ENCODE measurements at regions not wholly inside any gene's neighbourhood (a gene's known extent, or its start where the extent isn't known, plus 50 kb on each side); places are given as distances from the start of the nearest gene placed in this dataset.
A peak's percentile ranks its signal among the peaks of the same experiment; 100 is the strongest.

DNA sequence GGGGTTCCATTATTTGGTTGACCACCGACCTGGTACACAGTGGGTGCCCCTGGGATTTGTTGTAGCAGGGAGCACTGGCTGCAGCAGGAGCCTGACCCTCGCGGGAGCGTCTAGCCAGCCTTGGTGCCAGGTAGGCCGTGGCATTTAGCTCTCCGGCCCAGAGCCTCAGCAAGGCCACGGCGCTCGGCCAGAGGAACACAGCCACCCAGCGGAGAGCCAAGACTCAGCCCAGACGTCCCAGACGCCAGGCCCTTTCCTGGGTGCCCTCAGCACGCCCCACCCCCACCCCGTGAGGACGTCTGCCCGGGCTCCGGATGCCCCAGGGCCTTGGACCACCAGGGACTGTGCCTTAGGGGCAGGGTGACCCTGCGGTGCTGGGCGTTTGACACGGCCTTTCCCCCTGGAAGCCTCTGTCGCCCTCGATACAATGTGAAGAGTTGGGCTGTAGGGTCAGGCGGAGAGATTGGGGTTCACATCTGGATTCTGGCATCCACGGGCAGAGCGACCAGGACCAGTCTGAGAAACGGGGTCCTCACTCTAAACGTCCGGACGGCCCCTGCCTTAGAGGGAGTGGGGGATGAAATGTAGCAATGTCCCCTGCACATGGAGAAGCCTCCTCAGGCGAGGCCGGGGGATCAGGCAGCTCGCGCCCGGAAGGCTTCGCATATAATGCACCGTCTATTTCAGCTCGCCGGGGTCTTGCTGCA lies 99.2 kb upstream of the FGF3 start:
- CTCF ChIA-PET = interaction anchor here (1.0 to 4.2 kb wide), 11 partner anchors 9 to 280 kb away, joined by 3 to 13 read pairs (median 4); no protein-coding TSS in a partner anchor
- WGBS (ENCODE audit: insufficient coverage) = 48% methylated on average over 25 of the region's 38 CpGs
- DNase-seq = no peak

DNA sequence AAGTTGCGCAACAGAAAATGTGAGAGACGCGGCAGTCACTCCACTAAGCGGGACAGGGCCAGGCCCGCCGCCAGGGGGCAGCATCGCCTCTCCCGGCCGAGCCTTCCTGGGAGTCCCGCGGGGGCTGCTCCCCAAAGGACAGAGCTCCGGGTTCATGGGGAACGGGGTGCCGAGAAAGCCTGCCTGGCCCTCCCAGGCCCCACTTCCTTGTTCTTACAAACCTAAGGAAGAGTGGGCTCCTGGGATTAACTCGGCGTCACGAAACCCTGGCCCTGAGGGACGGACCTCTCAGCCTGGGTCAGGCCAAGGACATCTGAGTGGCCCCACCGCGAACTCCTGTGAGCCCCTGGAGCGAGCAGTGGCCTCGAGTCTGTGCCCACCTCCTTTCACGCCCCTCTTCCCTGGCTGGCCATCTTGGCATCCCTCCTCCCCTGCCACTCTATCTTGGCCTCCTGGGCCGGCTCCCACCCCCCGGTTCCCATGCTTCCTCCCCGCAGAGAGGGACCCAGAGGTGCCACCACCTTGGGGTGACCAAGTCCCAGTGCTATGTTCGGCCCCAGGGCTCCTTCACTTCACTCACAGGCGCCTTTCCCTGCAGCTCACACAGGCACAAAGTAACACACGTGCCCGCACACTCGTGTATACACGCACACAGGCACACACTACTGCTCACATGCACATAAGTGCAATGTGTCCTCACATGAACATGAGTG lies 99.9 kb upstream of the FGF3 start:
- no peak overlapping the region for H3K27ac ChIP-seq (ENCODE audit: insufficient read depth in 1 of 2, low read depth in 1 of 2, low read length in 2 of 2, poor library complexity in 1 of 2, severe bottlenecking in 2 of 2)
- ChIA-PET POLR2A (no interaction called here), CTCF (interaction anchor here (1.0 to 4.2 kb wide), 11 partner anchors 10 to 279 kb away, joined by 3 to 13 read pairs (median 4); no protein-coding TSS in a partner anchor)
- H3K27me3 ChIP-seq (replicated peaks in 2 of 5; ENCODE audit: control insufficient read depth in 4 of 5, insufficient read depth in 5 of 5, low read length in 4 of 5) = peaks cover 0 to 48% (median 9%) of the 10 kb centered on the region in 5 experiments
- H3K4me1 ChIP-seq (ENCODE audit: control extremely low read depth in 1 of 4, control insufficient read depth in 4 of 4, insufficient read depth in 4 of 4, low read length in 3 of 4) = peaks cover 0 to 5% (median 1%) of the 10 kb centered on the region in 4 experiments
- no peak overlapping the region for H3K4me3 ChIP-seq (ENCODE audit: control insufficient read depth in 1 of 7, extremely low read depth in 1 of 7, insufficient read depth in 4 of 7, low read depth in 2 of 7, low read length in 6 of 7)
- WGBS (ENCODE audit: insufficient coverage) = 32% methylated on average over 28 of the region's 32 CpGs
- H3K9me3 ChIP-seq (ENCODE audit: control extremely low read depth in 1 of 5, control insufficient read depth in 4 of 5, insufficient read depth in 2 of 5, low read depth in 1 of 5, low read length in 4 of 5) = peaks cover 0 to 4% (median 0%) of the 10 kb centered on the region in 5 experiments
- peak; percentile 67 to 81 (median 80) for DNase-seq
- no peaks in the 10 kb centered on the region for H3K36me3 ChIP-seq (ENCODE audit: control insufficient read depth in 4 of 4, insufficient read depth in 4 of 4, low read length in 3 of 4)

More for the DNA sequence above, 99.2 kb upstream of the FGF3 start:
- POLR2A ChIA-PET = no interaction called here
- H3K4me3 ChIP-seq (ENCODE audit: control insufficient read depth in 1 of 7, extremely low read depth in 1 of 7, insufficient read depth in 4 of 7, low read depth in 2 of 7, low read length in 6 of 7) = no peak overlapping the region
- peaks cover 0 to 5% (median 1%) of the 10 kb centered on the region in 4 experiments for H3K4me1 ChIP-seq (ENCODE audit: control extremely low read depth in 1 of 4, control insufficient read depth in 4 of 4, insufficient read depth in 4 of 4, low read length in 3 of 4)
- peaks cover 0 to 4% (median 0%) of the 10 kb centered on the region in 5 experiments for H3K9me3 ChIP-seq (ENCODE audit: control extremely low read depth in 1 of 5, control insufficient read depth in 4 of 5, insufficient read depth in 2 of 5, low read depth in 1 of 5, low read length in 4 of 5)
- no peak overlapping the region for H3K27ac ChIP-seq (ENCODE audit: insufficient read depth in 1 of 2, low read depth in 1 of 2, low read length in 2 of 2, poor library complexity in 1 of 2, severe bottlenecking in 2 of 2)
- peaks cover 0 to 43% (median 9%) of the 10 kb centered on the region in 5 experiments for H3K27me3 ChIP-seq (replicated peaks in 2 of 5; ENCODE audit: control insufficient read depth in 4 of 5, insufficient read depth in 5 of 5, low read length in 4 of 5)
- H3K36me3 ChIP-seq (ENCODE audit: control insufficient read depth in 4 of 4, insufficient read depth in 4 of 4, low read length in 3 of 4) = no peaks in the 10 kb centered on the region

DNA sequence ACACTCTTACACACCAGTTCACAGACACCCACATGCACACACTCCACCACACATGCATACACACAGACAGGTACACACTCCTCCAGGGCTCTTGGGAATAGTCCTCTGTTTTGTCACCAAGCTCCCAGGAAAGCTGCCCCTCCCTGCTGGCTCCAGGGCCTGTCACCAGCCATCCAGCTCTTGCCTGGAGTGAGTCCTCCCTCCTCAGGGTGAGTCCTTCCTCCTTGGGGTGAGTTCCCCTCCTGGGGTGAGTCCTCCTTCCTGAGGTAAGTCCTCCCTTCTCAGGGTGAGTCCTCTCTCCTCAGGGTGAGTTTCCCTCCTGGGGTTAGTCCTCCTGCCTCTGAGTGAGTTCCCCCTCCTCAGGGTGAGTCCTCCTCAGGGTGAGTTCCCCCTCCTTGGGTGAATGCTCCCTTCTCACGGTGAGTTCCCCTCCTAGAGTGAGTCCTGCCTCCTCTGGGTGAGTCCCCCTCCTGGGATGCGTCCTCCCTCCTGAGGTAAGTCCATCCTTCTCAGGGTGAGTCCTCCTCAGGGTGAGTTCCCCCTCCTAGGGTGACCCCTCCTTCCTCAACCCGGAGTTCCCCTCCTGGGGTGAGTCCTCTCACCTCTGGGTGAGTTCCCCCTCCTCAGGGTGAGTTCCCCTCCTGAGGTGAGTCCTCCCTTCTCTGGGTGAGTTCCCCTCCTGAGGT lies 100.6 kb upstream of the FGF3 start:
- 37% methylated on average over 3 of the region's 3 CpGs for WGBS (ENCODE audit: insufficient coverage)
- DNase-seq = peak in 2 of 3 donors; percentile 34 to 44
- Histone ChIP-seq H3K4me3 (ENCODE audit: control insufficient read depth in 1 of 7, extremely low read depth in 1 of 7, insufficient read depth in 4 of 7, low read depth in 2 of 7, low read length in 6 of 7) (no peak overlapping the region), H3K4me1 (ENCODE audit: control extremely low read depth in 1 of 4, control insufficient read depth in 4 of 4, insufficient read depth in 4 of 4, low read length in 3 of 4) (peaks cover 0 to 9% (median 3%) of the 10 kb centered on the region in 4 experiments), H3K9me3 (ENCODE audit: control extremely low read depth in 1 of 5, control insufficient read depth in 4 of 5, insufficient read depth in 2 of 5, low read depth in 1 of 5, low read length in 4 of 5) (peaks cover 0 to 4% (median 0%) of the 10 kb centered on the region in 5 experiments), H3K36me3 (ENCODE audit: control insufficient read depth in 4 of 4, insufficient read depth in 4 of 4, low read length in 3 of 4) (no peaks in the 10 kb centered on the region), H3K27me3 (replicated peaks in 2 of 5; ENCODE audit: control insufficient read depth in 4 of 5, insufficient read depth in 5 of 5, low read length in 4 of 5) (peaks cover 0 to 51% (median 9%) of the 10 kb centered on the region in 5 experiments), H3K27ac (ENCODE audit: insufficient read depth in 1 of 2, low read depth in 1 of 2, low read length in 2 of 2, poor library complexity in 1 of 2, severe bottlenecking in 2 of 2) (no peak overlapping the region)
- POLR2A ChIA-PET = no interaction called here
- CTCF ChIA-PET = interaction anchor here (1.2 to 4.2 kb wide), 6 partner anchors 9 to 276 kb away, joined by 3 to 13 read pairs (median 6); no protein-coding TSS in a partner anchor

DNA sequence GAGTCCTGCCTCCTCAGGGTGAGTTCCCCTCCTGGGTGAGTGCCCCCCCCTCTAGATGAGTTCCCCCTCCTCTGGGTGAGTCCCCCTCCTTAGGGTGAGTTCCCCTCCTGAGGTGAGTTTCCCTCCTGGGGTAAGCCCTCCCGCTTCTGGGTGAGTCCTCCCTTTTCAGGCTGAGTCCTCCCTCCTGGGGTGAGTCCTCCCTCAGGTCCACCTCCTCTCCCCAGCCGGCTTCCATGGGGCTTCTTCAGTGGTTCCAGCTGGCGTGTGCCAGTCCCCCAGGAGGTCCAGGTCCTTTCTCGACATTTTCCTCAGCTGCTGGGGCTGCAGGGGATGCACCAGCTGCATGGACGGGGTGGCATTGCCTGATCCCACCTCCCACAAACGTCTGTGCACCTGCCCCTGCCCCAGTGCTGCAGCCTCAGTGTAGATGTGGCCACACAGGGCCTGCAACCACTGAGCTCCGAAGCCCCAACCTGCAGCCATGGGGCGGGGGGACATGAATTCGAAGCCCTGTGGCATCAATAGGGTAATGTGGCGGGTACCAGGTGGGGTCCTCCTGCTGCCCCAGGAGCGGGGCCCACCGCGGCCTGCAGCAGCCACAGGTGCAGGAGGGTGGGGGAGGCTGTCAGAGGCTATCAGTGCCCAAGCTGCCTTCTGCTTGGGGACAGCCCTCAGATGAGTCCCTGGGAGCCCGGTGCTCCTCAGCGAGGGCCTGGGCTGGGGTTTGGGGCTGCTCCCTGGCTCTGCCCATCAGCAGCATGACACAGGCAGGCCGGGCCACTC lies 101.3 kb upstream of the FGF3 start:
- Histone ChIP-seq H3K4me3 (ENCODE audit: control insufficient read depth in 1 of 7, extremely low read depth in 1 of 7, insufficient read depth in 4 of 7, low read depth in 2 of 7, low read length in 6 of 7) (no peak overlapping the region), H3K4me1 (ENCODE audit: control extremely low read depth in 1 of 4, control insufficient read depth in 4 of 4, insufficient read depth in 4 of 4, low read length in 3 of 4) (peaks cover 0 to 15% (median 7%) of the 10 kb centered on the region in 4 experiments), H3K9me3 (ENCODE audit: control extremely low read depth in 1 of 5, control insufficient read depth in 4 of 5, insufficient read depth in 2 of 5, low read depth in 1 of 5, low read length in 4 of 5) (peaks cover 0 to 4% (median 0%) of the 10 kb centered on the region in 5 experiments), H3K27me3 (replicated peaks in 2 of 5; ENCODE audit: control insufficient read depth in 4 of 5, insufficient read depth in 5 of 5, low read length in 4 of 5) (peaks cover 2 to 47% (median 12%) of the 10 kb centered on the region in 5 experiments), H3K36me3 (ENCODE audit: control insufficient read depth in 4 of 4, insufficient read depth in 4 of 4, low read length in 3 of 4) (no peaks in the 10 kb centered on the region), H3K27ac (ENCODE audit: insufficient read depth in 1 of 2, low read depth in 1 of 2, low read length in 2 of 2, poor library complexity in 1 of 2, severe bottlenecking in 2 of 2) (no peak overlapping the region)
- ChIA-PET CTCF (interaction anchor here (1.1 to 4.2 kb wide), 4 partner anchors 10 to 272 kb away, joined by 3 to 13 read pairs (median 4); no protein-coding TSS in a partner anchor), POLR2A (no interaction called here)
- WGBS (ENCODE audit: insufficient coverage) = 86% methylated on average over 13 of the region's 16 CpGs
- DNase-seq = no peak

DNA sequence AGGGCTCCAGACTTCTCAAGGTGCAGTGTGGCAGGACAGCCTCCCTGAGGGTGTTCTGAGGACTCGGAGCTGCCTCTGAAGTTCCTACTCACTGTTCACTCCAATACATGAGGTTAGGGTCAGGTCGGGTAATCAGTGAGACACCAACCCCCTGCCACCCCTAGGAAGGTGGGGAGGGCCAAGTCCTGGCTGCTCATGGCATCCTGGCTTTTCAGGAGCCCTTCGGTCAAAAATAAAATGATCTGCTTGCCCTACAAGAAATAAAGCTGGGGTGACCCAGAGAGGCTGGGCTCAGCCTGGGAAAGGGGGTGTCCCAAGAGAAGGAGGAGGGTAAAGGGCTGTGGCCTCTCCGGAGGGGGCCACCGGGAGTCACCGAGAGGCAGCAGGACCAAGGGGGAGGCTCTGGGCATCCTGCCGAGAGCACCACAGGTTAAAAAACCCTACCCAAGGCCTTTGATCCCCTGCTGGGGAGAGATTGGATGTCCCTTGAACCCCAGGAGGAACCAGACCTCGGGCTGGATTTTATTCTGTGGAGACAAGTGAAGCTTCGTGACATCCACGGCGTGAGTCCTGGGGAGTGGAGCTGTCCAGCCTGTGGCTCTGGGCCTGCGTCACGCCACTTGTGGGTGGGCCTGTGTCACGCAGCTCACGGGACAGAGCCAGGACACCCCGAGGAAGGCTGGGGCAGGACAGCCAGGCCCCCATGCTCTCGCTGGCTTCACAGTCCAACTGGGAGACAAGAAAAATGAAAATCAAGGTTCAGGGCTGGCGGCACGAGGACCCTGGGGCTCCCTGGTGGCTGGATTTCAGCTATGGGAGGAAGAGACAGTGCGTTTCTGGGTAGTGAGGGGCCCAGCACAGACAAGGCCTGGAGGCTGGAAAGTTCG lies 102.2 kb upstream of the FGF3 start:
- CTCF ChIA-PET = interaction anchor here (0.7 to 4.2 kb wide), 8 partner anchors 8 to 279 kb away, joined by 3 to 13 read pairs (median 4); no protein-coding TSS in a partner anchor
- Histone ChIP-seq H3K4me1 (ENCODE audit: control extremely low read depth in 1 of 4, control insufficient read depth in 4 of 4, insufficient read depth in 4 of 4, low read length in 3 of 4) (peaks cover 0 to 22% (median 15%) of the 10 kb centered on the region in 4 experiments), H3K27ac (ENCODE audit: insufficient read depth in 1 of 2, low read depth in 1 of 2, low read length in 2 of 2, poor library complexity in 1 of 2, severe bottlenecking in 2 of 2) (no peak overlapping the region), H3K36me3 (ENCODE audit: control insufficient read depth in 4 of 4, insufficient read depth in 4 of 4, low read length in 3 of 4) (no peaks in the 10 kb centered on the region), H3K4me3 (ENCODE audit: control insufficient read depth in 1 of 7, extremely low read depth in 1 of 7, insufficient read depth in 4 of 7, low read depth in 2 of 7, low read length in 6 of 7) (no peak overlapping the region), H3K27me3 (replicated peaks in 2 of 5; ENCODE audit: control insufficient read depth in 4 of 5, insufficient read depth in 5 of 5, low read length in 4 of 5) (peaks cover 2 to 47% (median 16%) of the 10 kb centered on the region in 5 experiments), H3K9me3 (ENCODE audit: control extremely low read depth in 1 of 5, control insufficient read depth in 4 of 5, insufficient read depth in 2 of 5, low read depth in 1 of 5, low read length in 4 of 5) (peaks cover 0 to 4% (median 0%) of the 10 kb centered on the region in 5 experiments)
- WGBS (ENCODE audit: insufficient coverage) = 90% methylated on average over 15 of the region's 21 CpGs
- no peak for DNase-seq
- POLR2A ChIA-PET = no interaction called here

All from common myeloid progenitor, CD34-positive (primary cell).